ENCODE measurements at regions not wholly inside any gene's neighbourhood (a gene's known extent, or its start where the extent isn't known, plus 50 kb on each side); places are given as distances from the start of the nearest gene placed in this dataset.

DNA sequence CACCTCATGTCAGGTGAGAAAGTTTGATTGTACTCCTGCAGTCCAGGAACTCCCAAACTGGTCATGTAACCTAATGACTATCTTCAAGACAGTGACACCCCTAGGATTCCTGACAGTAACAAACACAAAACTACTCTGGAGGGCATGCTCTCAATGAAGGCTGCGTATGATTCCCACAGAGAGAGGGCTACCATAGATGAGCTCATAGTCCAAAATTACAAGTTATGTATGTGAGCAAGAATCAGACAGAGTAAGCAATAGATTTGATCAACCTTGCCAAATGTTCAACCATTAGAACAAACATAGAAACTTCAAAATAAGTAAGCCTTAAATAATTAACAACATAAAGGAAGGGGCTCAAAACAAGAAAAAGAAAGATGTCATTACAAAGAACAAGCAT, 158.1 kb downstream of the COPRS start:
- Histone ChIP-seq H3K36me3 (ENCODE audit: insufficient read depth, low read length) (no peaks in the 10 kb centered on the region), H3K9ac (ENCODE audit: low read length) (no peak overlapping the region), H3K9me3 (ENCODE audit: low read length) (no peaks in the 10 kb centered on the region), H3K27me3 (ENCODE audit: control insufficient read depth in 1 of 2, insufficient read depth in 2 of 2, low read length in 2 of 2) (no peaks in the 10 kb centered on the region), H3K27ac (ENCODE audit: low read depth, low read length) (no peak overlapping the region), H3K4me1 (ENCODE audit: insufficient read depth, low read length) (peaks cover 19% of the 10 kb centered on the region), H3K4me3 (ENCODE audit: low read depth in 1 of 2, low read length in 2 of 2) (no peak overlapping the region)

GRCh38 chr17:31699886-31700285, 159.2 kb downstream of the COPRS start:
- Histone ChIP-seq H3K9me3 (ENCODE audit: low read length) (no peaks in the 10 kb centered on the region), H3K4me3 (ENCODE audit: low read depth in 1 of 2, low read length in 2 of 2) (no peak overlapping the region), H3K9ac (ENCODE audit: low read length) (no peak overlapping the region), H3K36me3 (ENCODE audit: insufficient read depth, low read length) (no peaks in the 10 kb centered on the region), H3K4me1 (ENCODE audit: insufficient read depth, low read length) (peaks cover 30% of the 10 kb centered on the region), H3K27ac (ENCODE audit: low read depth, low read length) (no peak overlapping the region), H3K27me3 (ENCODE audit: control insufficient read depth in 1 of 2, insufficient read depth in 2 of 2, low read length in 2 of 2) (no peaks in the 10 kb centered on the region)

GRCh38 chr17:31699281-31699680, 159.8 kb downstream of the COPRS start:
- no peak overlapping the region for H3K4me3 ChIP-seq (ENCODE audit: low read depth in 1 of 2, low read length in 2 of 2)
- no peak overlapping the region for H3K9ac ChIP-seq (ENCODE audit: low read length)
- no peaks in the 10 kb centered on the region for H3K9me3 ChIP-seq (ENCODE audit: low read length)
- peaks cover 36% of the 10 kb centered on the region for H3K4me1 ChIP-seq (ENCODE audit: insufficient read depth, low read length)
- no peaks in the 10 kb centered on the region for H3K27me3 ChIP-seq (ENCODE audit: control insufficient read depth in 1 of 2, insufficient read depth in 2 of 2, low read length in 2 of 2)
- H3K36me3 ChIP-seq (ENCODE audit: insufficient read depth, low read length), result no peaks in the 10 kb centered on the region
- H3K27ac ChIP-seq (ENCODE audit: low read depth, low read length), result no peak overlapping the region

GRCh38 chr17:31698751-31699150, 160.3 kb downstream of the COPRS start:
- no peak overlapping the region for H3K9ac ChIP-seq (ENCODE audit: low read length)
- H3K4me3 ChIP-seq (ENCODE audit: low read depth in 1 of 2, low read length in 2 of 2), result no peak overlapping the region
- H3K36me3 ChIP-seq (ENCODE audit: insufficient read depth, low read length), result no peaks in the 10 kb centered on the region
- H3K27ac ChIP-seq (ENCODE audit: low read depth, low read length), result no peak overlapping the region
- no peaks in the 10 kb centered on the region for H3K9me3 ChIP-seq (ENCODE audit: low read length)
- no peaks in the 10 kb centered on the region for H3K27me3 ChIP-seq (ENCODE audit: control insufficient read depth in 1 of 2, insufficient read depth in 2 of 2, low read length in 2 of 2)
- peaks cover 41% of the 10 kb centered on the region for H3K4me1 ChIP-seq (ENCODE audit: insufficient read depth, low read length)

DNA sequence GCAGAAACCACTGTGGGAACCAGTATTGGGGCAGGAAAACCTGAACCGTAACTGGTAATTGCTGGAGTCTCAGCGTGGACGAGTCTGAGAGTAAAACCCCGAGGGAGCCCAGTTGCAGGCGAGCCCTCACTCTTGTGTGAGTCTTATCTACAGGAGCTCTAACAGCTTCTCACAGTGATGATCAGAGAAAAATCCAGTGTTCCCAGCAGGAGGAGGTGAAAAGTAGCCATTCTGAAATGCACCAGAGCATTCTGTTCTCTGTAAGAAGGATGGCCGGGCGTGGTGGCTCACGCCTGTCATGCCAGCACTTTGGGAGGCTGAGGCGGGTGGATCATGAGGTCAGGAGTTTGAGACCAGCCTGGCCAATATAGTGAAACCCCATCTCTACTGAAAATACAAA, 161.2 kb downstream of the COPRS start:
- Histone ChIP-seq H3K27me3 (ENCODE audit: control insufficient read depth in 1 of 2, insufficient read depth in 2 of 2, low read length in 2 of 2) (no peaks in the 10 kb centered on the region), H3K4me3 (ENCODE audit: low read depth in 1 of 2, low read length in 2 of 2) (no peak overlapping the region), H3K4me1 (ENCODE audit: insufficient read depth, low read length) (peaks cover 50% of the 10 kb centered on the region), H3K9ac (ENCODE audit: low read length) (no peak overlapping the region), H3K9me3 (ENCODE audit: low read length) (no peaks in the 10 kb centered on the region), H3K27ac (ENCODE audit: low read depth, low read length) (no peak overlapping the region), H3K36me3 (ENCODE audit: insufficient read depth, low read length) (no peaks in the 10 kb centered on the region)

- Histone ChIP-seq H3K36me3 (ENCODE audit: insufficient read depth, low read length) (no peaks in the 10 kb centered on the region), H3K4me3 (ENCODE audit: low read depth in 1 of 2, low read length in 2 of 2) (no peak overlapping the region), H3K9ac (ENCODE audit: low read length) (no peak overlapping the region), H3K4me1 (ENCODE audit: insufficient read depth, low read length) (peaks cover 60% of the 10 kb centered on the region), H3K27ac (ENCODE audit: low read depth, low read length) (peak overlapping the region; percentile 65), H3K27me3 (ENCODE audit: control insufficient read depth in 1 of 2, insufficient read depth in 2 of 2, low read length in 2 of 2) (no peaks in the 10 kb centered on the region), H3K9me3 (ENCODE audit: low read length) (no peaks in the 10 kb centered on the region)
Observed at GRCh38 chr17:31696703-31697325, 162.2 kb downstream of the COPRS start.

GRCh38 chr17:31696184-31696602, 162.9 kb downstream of the COPRS start:
- no peaks in the 10 kb centered on the region for H3K36me3 ChIP-seq (ENCODE audit: insufficient read depth, low read length)
- H3K9me3 ChIP-seq (ENCODE audit: low read length), result no peaks in the 10 kb centered on the region
- H3K27me3 ChIP-seq (ENCODE audit: control insufficient read depth in 1 of 2, insufficient read depth in 2 of 2, low read length in 2 of 2), result no peaks in the 10 kb centered on the region
- no peak overlapping the region for H3K9ac ChIP-seq (ENCODE audit: low read length)
- H3K27ac ChIP-seq (ENCODE audit: low read depth, low read length), result peak overlapping the region; percentile 65
- H3K4me1 ChIP-seq (ENCODE audit: insufficient read depth, low read length), result peaks cover 67% of the 10 kb centered on the region
- peak overlapping the region in 1 of 2 donors; percentile 12 for H3K4me3 ChIP-seq (ENCODE audit: low read depth in 1 of 2, low read length in 2 of 2)

DNA sequence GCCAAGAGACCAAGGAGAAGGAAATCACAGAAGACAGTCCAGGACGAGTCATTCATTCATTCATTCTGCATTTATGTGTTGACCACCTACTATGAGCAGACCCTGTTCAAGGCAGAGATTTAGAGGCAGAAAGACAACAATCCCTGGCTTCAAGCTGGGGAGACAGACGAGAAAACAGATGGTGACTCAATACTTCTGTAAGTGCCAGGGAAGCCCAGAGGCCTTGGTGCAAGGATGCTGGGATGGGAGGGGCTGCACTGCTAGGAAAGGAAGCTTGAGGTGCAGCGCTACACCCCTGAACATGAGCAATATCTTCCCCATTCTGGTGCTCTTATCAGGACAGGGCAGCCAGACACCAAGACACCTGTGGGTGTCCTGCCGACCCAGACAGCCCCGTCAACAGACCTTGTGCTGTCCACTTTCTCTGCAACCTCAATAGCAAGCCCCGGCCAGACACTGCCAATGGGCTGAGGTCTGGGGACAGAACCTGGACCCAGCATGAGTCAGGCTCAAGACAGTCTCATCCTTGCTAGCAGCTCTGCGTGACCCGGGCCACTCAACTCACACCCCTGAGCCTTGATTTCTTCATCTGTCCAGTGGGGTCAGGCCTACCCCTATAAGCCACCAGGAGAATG, 163.5 kb downstream of the COPRS start:
- H3K4me3 ChIP-seq (ENCODE audit: low read depth in 1 of 2, low read length in 2 of 2), result peak overlapping the region in 1 of 2 donors; percentile 12
- peaks cover 68% of the 10 kb centered on the region for H3K4me1 ChIP-seq (ENCODE audit: insufficient read depth, low read length)
- peak overlapping the region; percentile 61 for H3K27ac ChIP-seq (ENCODE audit: low read depth, low read length)
- H3K36me3 ChIP-seq (ENCODE audit: insufficient read depth, low read length), result no peaks in the 10 kb centered on the region
- H3K9ac ChIP-seq (ENCODE audit: low read length), result no peak overlapping the region
- no peaks in the 10 kb centered on the region for H3K9me3 ChIP-seq (ENCODE audit: low read length)
- no peaks in the 10 kb centered on the region for H3K27me3 ChIP-seq (ENCODE audit: control insufficient read depth in 1 of 2, insufficient read depth in 2 of 2, low read length in 2 of 2)

GRCh38 chr17:31693433-31694220, 165.4 kb downstream of the COPRS start:
- peak overlapping the region; percentile 85 for H3K27ac ChIP-seq (ENCODE audit: low read depth, low read length)

DNA sequence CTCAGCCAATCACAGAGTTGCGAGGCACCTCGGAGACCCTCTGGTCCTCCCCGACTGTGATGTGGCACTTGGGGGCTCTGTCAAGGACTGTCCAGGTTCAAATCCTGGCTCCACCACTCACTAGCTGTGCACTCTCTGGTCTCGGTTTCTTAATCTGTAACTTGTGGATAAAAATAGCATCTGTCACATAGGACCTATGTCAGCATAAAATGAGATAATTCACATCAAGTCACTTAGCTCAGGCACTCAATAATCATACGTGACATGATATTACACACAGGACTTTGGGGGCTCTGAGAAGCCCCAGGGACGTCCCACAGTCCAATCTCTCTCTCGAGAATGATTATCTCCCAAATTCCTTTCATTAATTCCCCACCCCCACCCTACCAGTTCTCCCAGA, 166.4 kb downstream of the COPRS start:
- no peaks in the 10 kb centered on the region for H3K27me3 ChIP-seq (ENCODE audit: control insufficient read depth in 1 of 2, insufficient read depth in 2 of 2, low read length in 2 of 2)
- peaks cover 66% of the 10 kb centered on the region for H3K4me1 ChIP-seq (ENCODE audit: insufficient read depth, low read length)
- H3K9me3 ChIP-seq (ENCODE audit: low read length), result no peaks in the 10 kb centered on the region
- no peaks in the 10 kb centered on the region for H3K36me3 ChIP-seq (ENCODE audit: insufficient read depth, low read length)
- no peak overlapping the region for H3K9ac ChIP-seq (ENCODE audit: low read length)
- no peak overlapping the region for H3K4me3 ChIP-seq (ENCODE audit: low read depth in 1 of 2, low read length in 2 of 2)
- H3K27ac ChIP-seq (ENCODE audit: low read depth, low read length), result peak overlapping the region; percentile 85

More at GRCh38 chr17:31693433-31694220, 165.4 kb downstream of the COPRS start:
- H3K4me3 ChIP-seq (ENCODE audit: low read depth in 1 of 2, low read length in 2 of 2), result peak overlapping the region in 1 of 2 donors; percentile 25
- H3K4me1 ChIP-seq (ENCODE audit: insufficient read depth, low read length), result peaks cover 68% of the 10 kb centered on the region
- no peaks in the 10 kb centered on the region for H3K36me3 ChIP-seq (ENCODE audit: insufficient read depth, low read length)
- no peaks in the 10 kb centered on the region for H3K27me3 ChIP-seq (ENCODE audit: control insufficient read depth in 1 of 2, insufficient read depth in 2 of 2, low read length in 2 of 2)
- H3K9ac ChIP-seq (ENCODE audit: low read length), result no peak overlapping the region
- no peaks in the 10 kb centered on the region for H3K9me3 ChIP-seq (ENCODE audit: low read length)

DNA sequence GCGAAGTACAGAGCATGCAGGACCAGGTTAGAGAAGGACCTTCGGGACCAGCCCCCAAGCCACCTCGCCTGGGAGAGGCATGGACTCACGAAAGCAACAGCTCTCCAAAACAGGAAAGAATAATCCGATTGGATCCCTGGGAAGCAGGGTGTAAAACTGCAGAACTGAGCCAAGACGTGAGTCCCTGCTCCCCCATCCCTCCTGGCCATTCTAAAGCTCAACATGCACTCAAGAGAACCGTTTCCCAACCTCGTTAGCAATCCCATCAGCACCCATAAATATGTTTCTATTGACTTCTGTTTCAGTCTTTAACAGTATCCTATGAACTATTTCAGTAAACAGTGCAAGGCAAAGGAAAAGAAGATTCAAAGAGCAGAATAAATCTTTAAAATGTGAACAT, 167.0 kb downstream of the COPRS start:
- peaks cover 60% of the 10 kb centered on the region for H3K4me1 ChIP-seq (ENCODE audit: insufficient read depth, low read length)
- no peaks in the 10 kb centered on the region for H3K36me3 ChIP-seq (ENCODE audit: insufficient read depth, low read length)
- H3K9me3 ChIP-seq (ENCODE audit: low read length), result no peaks in the 10 kb centered on the region
- no peak overlapping the region for H3K9ac ChIP-seq (ENCODE audit: low read length)
- no peak overlapping the region for H3K4me3 ChIP-seq (ENCODE audit: low read depth in 1 of 2, low read length in 2 of 2)
- peak overlapping the region; percentile 85 for H3K27ac ChIP-seq (ENCODE audit: low read depth, low read length)
- H3K27me3 ChIP-seq (ENCODE audit: control insufficient read depth in 1 of 2, insufficient read depth in 2 of 2, low read length in 2 of 2), result no peaks in the 10 kb centered on the region

Data from muscle layer of colon (tissue), 2 donors.